ENCODE measurements at regions not wholly inside any gene's neighbourhood (a gene's known extent, or its start where the extent isn't known, plus 50 kb on each side); places are given as distances from the start of the nearest gene placed in this dataset.

DNA sequence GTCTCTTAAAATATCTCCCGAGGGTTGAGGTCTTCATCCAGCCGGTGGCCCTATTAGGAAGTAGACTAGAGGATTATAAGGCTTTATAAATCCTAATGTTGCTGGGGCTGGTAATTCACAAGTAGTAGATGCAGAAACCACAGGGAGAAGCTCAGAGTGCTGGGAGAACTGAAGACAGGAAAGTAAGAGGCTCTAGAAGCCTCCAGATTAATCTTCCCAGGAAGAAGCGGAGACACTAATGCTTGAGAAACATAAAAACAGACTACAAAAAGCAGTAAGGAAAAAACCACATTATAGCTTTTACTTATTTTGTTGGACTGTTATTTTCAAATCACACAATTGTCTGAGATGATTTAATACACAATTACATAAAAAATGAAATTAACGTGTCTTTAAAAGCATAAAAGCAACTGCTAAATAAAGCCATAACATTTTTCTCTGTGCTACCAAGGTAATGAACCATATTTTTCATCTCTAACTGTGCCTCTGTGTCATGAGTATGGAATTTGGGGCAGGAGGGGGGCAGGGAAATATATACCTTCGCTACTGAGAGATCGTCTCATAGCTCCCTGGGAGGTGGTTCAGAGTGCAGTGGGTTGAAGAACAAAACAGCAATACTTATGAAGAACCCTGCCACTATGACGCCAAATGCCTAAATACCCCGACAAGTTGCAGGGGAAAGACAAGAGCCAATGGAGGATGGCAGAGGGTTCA lies 806.2 kb upstream of the WWC1 start:
- DNase-seq (ENCODE audit: low read depth) = no peak

DNA sequence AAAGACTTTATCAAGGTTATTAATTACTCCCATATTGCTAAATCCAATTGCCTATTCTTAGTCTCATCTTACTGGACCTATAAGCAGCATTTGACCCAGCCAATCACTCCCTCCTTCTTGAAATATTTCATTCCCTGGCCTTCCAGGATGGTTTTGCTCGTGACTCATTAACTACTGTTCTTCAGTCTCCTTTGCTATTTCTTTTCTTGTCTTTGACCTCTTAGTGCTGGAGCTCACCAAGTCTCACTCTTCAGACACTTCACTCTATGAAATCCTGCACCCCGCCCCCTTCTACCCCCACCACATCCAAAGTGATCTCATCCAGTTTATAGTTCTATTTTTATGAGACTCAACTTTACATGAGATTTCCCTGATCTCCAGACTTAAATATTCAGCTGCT lies 803.1 kb upstream of the WWC1 start:
- DNase-seq (ENCODE audit: low read depth) = no peak

DNA sequence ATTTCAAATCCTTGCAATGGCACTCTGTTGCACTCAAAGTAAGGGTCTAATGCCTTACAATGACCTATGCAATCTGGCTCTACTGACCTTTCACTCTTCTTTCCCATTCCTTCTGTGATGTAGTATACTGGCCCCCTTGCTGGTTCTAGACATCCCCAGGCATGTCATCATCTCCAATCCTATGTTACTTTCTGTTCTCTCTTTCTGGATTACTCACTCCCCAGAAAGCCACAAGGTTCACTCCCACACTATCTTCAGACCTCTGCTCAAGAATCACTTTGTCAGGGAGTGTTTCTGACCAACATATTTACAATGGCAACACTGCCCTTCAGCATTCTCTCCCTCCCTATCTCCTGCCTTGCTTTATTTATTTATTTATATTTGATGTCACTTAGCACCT lies 802.2 kb upstream of the WWC1 start:
- DNase-seq (ENCODE audit: low read depth) = no peak

DNA sequence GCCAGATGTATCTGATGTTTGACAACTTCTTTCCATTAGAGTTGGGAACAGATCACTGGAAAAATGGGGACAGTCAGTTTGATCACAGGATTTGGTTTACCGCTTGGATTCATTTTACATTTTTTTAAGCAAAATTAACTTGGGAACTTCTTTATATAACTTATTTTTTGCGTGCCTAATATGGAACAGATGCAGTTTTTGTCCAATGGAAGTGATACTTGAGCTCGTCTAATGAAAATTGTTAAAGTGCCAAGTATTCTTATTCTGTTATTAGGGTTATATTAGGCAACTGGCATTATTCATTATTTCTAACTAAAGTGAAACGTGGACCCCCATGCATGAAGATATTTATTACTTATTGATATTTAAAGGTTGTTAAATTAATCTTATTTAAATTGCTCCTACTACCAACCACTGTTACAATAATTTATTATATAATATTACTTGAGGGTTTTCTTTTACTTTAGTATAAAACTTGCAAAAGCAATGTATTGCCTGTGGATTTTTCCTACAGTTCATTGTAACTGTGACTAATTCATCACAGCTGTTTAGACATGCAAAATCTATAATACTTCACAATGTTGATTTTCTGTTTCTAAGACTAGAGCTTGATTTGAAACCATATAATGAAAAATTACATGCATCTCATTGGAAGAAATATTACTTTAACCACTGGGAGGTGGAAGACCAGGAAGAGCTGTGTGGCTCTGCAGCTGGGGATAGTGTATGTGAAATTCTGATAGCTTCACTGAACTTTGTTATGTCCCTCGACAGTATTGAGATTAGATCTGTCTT lies 787.3 kb upstream of the WWC1 start:
- DNase-seq (ENCODE audit: low read depth) = no peak

DNA sequence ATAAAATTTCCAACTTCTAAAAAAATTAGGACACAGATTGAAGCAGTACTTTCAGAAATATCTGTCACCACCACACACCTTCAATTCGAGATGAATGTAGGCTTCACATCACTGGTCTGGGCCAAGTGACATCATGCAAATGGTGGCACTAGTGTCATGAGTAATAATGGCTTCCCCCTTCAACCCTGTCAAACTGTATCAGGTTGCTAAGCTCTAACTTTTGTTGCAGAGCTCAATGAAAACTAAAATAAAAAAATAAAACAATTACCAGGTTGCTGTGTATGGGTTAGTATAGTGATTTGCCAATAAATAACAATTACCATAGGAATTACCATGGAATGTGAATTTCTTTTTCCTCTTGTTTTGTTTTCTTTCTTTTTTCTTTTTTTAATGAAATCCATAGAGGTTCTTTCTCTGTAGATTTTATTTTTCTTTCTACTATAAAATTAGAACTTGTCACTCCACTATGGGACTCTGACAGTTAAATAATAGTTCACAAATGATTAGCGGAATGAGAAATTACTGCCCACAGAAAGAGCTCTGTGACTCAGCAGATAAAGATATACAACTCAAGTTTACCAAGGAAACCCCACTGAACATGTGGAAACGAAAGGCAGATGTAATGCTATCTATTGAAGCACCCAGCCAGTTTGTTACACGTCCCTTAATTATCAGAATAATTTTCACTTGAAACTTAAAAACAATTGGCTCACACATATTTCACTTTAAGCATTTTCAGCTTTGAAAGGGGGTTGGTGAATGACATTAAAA lies 783.8 kb upstream of the WWC1 start:
- no peak for DNase-seq (ENCODE audit: low read depth)

DNA sequence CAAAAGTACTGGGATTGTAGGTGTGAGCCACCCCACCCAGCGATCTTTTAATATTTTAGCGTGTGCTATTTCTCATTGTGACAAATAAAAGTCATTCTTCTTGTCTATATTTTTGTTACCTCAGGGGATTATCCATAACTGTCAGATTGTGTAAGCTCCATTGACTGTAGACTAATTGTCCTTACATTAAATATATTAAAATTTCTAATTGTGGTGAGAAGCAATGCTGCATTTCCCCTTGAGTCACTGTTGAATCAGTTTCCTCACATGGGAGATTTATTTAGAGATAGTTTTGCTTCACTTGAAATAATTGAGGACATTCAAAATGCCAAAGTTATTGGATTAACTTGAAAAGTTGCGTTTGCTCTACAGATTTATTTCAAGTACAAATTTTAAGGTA lies 782.4 kb upstream of the WWC1 start:
- no peak for DNase-seq (ENCODE audit: low read depth)

DNA sequence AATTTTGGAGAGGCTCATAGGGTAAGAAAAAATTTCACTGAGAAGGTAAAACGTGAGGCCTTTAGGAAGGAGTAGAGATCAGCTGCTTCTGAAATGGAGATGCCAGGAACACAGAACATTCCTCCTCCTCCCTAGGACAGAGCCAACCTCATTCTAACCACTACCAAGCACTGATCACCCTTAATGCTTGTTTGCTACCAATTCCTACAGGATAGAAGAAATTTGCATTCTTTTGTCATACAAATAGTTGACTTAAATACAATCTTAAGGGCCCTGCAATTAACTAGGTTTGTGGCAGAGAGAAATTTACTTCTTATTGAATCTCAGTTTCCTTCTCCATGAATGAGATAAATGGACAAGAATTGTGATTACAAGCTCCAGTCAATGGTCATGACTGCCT lies 780.2 kb upstream of the WWC1 start:
- no peak for DNase-seq (ENCODE audit: low read depth)

DNA sequence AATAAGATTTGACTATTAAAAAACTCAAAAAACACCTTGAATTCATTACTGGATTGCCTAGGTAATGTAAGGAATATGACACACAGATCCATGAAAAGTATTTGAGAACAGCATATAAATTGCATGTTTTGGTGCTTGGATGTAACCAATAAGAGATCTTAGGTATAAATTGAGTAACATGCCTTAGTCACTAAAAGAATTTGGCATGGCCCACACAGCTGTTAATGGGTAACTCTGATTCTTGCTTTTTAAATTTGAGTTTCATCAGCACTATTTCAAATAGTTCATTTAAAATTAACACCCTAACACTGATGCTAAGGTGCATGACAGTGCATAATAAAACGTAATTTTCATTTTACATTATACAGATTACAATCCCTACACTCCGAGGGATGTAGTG lies 779.3 kb upstream of the WWC1 start:
- DNase-seq (ENCODE audit: low read depth) = no peak

DNA sequence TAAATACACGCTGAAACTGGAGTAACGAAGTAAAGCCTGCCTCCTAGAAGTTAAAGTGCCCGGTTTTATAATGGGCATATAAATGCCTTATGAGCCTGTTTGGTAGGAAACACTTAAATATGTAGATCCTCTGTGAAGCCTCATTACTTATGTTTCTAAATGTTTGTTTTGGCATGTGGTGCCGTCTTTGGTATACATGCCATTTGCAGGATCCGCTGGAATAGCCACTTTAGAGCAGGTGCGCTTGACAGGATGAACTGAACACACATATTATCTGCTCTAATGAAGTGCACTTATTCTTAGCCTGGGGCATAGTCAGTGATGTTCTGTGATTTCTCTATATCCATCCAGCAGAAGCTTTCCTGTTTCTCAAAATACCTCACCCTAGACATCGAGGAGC lies 778.1 kb upstream of the WWC1 start:
- DNase-seq (ENCODE audit: low read depth) = no peak

DNA sequence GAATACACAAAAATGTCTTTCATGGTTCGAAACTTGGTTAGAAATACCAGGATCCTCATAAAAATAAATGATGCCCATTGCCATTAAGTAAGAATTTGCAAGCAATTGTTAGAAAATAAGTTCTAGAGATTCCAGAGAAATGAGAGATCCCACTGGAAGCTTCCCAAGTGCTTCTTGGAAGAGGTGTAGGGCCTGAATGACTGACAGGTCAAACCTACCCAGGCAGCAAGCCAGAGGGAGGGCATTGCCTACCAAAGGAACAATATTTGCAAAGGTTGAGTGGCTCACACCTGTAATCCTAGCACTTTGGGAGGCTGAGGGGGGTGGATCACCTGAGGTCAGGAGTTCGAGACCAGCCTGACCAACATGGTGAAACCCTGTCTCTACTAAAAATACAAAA lies 777.0 kb upstream of the WWC1 start:
- no peak for DNase-seq (ENCODE audit: low read depth)

DNA sequence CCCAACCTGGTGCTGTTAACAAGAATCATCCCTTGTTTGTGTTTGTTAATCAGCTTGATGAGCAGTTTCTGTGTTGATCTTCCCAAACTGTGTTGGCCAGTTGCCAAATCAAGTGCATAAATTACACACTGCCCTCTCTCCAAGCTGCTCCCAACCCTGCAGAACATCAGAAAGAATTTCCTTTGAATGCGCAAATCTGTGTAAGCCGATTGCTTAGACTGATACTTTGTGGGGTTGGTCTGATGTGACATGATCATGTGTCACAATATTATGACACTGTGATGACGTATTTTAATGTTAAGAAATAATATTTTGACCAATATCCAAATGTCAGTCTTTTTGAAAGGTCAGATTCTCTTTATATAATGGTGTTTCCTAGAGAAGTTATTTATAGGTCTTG lies 766.4 kb upstream of the WWC1 start:
- no peak for DNase-seq (ENCODE audit: low read depth)

DNA sequence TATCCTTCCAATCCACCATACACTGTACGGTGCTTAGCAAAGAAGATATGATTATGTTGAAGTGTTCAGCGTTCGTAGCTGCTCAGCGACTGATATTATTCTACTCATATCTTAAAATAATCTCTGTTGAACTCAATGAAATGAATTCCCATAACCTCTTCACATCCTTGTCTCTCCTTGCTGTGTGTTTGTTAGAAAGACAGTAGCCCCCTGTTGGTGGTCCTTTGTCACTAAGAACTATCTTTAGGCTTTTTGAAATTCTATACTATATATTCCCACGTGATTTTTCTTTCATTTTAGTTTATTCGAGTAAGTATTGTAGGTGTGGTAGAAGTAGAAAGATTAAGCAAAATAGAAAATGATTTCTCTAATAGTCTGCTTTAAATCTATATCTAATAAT lies 762.8 kb upstream of the WWC1 start:
- DNase-seq (ENCODE audit: low read depth) = no peak

DNA sequence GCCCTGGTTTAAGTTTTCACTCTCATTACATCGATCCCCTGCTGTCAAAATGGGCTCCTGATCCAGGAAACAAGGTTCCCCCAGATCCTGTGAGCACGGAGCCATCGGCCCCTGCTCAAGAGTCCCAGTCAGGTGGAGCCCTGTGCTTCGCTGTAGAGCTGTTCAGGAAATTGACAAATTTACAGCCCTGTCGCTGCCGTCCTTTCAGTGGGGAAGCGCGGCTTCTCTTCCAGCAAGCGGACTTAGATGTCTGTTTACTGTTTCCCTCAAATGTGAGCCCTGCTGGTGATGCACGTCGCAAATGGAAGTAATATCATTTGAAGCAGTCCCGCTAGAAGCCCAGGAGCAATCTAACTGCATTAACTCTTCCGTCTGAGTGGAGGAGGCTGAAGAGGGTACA lies 760.9 kb upstream of the WWC1 start:
- no peak for DNase-seq (ENCODE audit: low read depth)

DNA sequence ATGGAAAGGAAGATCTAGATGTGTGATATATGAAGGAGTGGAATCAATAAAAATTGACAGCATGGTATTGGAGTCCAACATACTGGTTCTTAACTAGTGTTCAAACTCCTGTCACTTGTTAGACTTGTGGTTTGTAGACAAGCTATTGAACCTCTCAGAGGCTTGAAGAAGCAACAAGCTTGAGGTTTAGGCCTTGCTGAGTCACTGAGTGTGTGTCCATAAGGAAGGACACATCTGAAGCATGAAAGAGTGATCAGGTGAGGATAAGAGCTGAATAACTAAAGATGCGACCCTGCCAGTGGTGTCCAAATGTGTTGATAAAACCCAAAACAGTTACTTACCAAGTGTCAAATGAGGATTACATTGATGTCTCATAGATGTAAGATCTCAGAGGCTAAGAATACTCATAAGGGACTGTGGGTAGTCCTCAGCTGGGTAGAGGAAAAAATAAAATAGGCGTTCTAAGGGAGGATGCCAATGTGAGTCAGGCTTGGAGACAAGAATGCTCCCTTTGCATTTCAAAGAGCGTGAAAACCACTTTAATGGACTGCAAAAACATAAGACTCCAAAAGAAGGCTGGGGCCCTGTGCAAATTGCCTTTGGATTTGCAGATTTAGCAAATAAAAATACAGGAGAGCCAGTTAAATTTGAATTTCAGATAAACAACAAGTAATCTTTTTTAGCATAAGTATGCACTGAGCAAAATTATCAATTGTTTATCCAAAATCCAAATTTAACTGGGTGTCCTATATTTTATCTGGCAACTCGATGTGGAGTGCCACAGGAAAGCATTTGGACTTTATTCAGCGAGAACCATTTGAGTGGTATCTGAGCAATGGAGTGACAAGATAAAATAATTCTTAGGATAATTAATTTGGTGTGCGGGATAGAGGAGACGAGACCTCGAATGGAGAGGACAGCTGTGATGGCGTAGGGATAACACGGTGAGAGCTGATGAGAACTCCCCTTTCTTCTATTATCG lies 757.3 kb upstream of the WWC1 start:
- no peak for DNase-seq (ENCODE audit: low read depth)

DNA sequence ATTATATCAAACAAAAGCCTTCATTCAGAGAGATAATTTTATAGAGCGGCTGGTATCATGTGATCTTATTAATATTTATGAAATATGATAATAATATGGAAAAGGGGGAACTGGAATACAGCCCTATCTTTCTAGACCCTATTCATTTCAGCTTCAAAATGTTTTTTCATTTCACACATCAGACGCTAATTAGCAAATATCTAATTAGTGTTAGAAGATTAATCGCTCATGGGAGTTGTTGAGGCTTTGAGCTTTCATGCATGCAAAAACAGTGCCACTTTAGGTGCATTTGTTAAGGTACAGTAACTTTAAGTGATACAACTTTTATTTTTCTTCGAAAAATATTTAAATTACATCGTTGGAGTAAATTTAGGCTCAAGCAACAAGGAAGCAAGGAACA lies 751.7 kb upstream of the WWC1 start:
- DNase-seq (ENCODE audit: low read depth) = no peak

DNA sequence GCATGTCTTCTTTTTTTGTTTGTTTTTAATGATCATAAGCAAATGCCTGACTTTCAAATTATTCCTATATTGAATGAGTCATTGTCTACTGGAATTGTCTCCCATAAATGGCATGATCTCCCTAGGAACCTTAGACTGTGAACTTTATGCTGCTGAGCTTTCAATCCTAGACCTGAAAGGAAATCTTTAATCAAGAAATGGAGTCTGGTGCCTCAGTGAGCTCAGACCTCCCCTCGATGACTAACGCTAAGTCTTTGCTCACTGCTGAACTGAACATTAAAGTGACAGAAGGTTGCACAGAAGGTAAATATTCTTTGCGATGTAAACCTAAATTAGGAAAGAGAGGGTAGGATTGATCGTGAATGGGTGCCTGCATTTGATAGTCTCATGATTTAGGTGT lies 745.2 kb upstream of the WWC1 start:
- DNase-seq (ENCODE audit: low read depth) = no peak

DNA sequence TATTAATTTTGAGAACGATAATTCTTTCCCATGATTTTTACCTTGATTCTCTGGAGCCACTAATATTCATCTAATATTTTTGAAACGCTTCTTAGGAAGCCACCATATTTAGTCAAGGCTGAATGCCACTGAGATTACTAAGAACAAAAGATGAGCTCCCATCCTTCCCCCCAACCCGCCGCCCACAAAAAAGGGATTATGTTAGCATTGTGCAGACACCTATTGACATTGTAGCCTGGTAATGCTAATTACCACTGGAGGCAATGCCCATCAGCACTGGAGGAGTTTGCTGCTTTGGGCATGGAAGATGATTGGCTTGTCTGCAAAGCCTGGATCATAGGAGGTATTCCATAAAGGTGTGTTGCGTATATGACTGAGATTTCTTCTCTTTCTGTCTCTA lies 739.1 kb upstream of the WWC1 start:
- DNase-seq (ENCODE audit: low read depth) = no peak

DNA sequence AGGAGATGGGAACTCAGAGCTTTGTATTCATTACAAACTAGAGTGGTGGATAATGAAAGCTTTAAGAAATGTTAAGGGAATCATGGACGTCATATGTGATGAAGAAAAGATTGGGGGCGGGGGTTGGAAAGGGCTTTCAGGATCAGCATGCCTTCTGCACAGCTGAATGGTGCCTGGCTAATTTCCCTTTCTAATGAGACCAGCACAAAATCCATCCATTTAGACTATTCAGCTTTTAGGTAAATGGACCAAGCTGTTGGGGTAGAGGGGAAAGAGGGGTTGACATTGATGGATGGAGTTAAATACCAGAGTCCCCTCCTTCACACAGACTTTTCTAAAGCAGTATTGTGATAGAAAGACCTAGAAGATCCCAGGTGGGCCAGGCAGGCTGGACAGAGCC lies 737.9 kb upstream of the WWC1 start:
- DNase-seq (ENCODE audit: low read depth) = no peak

DNA sequence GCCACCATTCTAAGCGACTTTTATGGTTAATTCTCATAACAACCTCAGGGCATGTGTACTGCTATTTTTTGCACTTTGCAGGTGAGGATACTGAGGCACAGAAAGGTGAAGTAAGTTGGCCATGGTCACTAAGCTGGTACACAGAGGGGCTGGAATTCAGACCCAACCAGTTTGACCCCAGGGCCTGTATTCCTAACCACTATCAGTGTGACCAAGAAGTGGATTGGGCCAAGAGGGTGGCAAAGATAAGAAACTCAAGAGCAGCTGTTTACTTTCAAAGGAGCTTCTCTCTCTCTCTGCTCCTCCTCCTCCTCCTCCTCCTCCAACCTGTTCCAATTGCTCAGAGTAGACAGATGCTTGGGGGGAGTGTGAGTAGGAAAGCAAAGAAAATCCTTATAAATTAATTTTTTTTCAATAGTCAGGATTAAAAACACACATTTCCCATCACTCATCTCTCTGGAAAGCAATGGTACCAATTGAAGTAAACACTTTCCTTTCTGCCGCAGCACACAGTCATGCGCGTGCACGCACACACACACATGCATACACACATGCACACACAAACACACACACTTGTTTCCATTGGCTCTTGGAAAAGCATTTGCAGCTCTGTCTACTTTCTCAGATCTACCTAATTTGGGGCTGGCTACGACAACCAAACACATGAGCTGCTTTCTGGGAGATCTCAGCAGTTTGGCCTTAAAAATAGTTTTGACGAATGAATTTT lies 736.7 kb upstream of the WWC1 start:
- DNase-seq (ENCODE audit: low read depth) = no peak

DNA sequence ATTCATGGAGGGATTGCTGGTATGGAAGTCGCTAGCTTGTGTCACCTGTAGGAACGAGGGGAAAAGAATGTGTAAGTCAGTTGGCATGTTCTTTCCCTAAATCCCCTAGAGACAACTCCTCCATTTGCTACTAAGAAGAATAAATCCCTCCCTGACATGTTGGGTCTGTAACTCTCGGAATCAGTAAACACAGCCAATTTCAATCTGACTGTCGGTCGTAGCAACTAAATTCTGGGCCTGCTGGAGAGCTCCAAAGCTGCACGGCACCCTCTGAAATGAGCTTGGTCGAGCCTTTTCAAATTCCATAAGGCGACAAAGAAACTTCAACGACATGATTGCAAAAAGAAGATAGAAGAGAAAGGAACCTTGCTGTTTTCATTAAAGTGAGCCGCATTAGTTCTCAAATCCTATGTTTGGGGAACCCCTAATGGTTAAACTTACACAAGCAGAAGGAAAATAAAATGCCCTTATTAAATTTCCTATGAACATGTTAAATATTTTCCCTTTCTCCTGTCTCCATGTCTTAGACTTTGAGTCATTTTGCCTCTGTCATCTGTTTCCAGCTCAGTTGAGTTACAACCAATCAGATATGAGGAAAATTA lies 735.8 kb upstream of the WWC1 start:
- DNase-seq (ENCODE audit: low read depth) = no peak

DNA sequence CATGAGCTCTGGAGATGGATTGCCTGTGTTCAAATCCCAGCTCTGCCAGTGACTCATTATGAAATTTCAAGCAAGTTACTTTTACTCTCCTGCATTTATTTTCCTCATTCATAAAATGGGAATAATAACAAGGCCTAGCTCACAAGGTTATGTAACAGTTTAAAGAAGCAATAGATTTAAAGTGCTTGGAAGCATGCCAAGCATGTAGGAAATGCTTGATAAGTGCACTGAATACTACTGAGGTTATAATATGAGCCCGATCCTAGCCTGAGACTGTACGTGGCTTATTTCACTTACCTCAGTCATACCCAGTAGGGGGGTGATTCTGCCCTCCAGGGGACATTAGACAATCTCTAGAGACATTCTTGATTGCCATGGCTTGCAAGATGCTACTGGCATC lies 734.1 kb upstream of the WWC1 start:
- DNase-seq (ENCODE audit: low read depth) = no peak

All from stimulated activated CD8-positive, alpha-beta memory T cell treated with anti-CD3 and anti-CD28 coated beads, Interleukin-15, amount 100 ng/mL, for 1 hour (primary cell).